CMK (cell line): ENCODE measurements at regions not wholly inside any gene's neighbourhood (a gene's known extent, or its start where the extent isn't known, plus 50 kb on each side); places are given as distances from the start of the nearest gene placed in this dataset.

ENCODE experiments used
- DNase-seq: peaks from one replicate; pipeline ENCODE4 v3.0.0-alpha.2; 2010; ENCODE audit warnings: low read depth

DNA sequence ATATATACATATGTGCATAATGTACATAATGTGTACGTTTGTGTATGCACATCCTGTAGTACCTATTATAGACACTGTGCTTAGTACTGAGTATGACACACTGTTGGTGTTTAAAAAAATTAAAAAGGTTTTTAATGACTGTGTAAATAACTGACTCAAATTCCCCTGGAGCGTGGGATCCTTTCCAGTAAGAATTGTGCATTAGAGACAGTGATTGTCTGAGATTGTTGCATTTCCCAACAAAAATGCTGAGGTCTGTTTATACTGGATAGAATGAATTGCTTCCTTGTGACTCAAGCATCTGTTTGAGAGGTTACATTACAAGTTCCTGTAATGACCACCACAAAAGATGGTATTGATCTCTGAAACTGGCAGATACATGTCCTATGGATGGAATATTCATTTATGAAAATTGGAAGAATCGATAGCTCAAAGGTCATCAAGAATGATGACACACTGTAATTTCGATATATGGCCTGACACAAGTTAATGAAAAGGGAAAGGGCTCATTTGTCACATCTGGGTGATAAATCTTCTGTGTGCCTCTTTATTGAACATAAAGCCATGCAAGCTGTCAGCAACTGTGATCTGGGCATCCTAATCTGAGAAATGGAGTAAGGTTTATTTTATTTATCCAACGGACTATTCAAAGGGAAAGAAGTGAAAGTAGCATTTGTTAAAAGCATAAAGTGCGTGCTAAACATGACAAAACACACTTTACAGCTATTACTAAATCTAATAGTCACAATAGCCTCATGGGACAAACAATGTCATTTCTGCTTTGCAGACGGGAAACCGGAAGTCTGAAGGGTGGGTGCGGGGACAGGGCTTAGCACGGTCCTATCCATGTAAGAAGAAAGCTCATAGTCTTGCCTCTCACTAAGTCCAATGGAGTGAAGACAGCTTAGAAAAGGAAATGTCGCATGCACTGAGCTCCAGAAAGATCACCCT, 228.8 kb downstream of the CDH11 start:
- DNase-seq, result no peak

DNA sequence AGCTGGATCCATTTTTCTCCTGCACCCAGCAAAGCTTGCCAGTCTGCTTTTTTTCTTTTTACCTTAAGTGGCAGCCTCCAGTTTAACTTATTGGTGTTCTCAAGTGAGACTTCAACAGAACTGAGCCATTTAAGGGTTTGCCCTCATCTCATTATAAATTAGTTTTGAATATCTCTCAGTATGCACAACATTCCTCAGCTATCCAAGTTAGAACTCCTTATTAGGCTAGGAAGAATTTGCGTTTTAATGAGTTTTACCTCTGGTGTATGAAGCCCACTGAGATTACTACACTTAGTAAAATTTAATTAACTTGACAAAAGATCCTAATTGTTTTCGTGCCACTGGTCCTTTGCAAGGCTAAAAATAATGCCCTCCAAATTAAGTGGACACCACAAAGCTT, 232.4 kb downstream of the CDH11 start:
- DNase-seq, result no peak

DNA sequence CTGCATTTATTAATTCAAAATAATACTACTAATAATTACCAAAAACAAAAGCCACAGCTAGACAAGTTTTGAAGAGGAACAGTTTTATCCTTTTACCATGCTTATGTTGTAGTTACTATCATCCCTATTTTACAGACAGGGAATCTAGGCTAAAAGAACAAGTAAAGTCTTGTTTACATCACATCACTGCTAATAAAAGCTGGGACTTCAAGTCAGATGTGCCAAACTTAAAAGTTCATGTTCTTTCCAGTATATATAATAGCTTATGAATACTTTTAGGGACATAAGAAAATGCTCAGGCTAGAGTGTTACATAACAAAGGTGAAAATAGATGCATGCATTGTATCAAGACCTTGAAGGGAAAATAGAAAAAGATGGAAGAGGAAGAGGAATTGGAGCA, 234.2 kb downstream of the CDH11 start:
- DNase-seq, result no peak

DNA sequence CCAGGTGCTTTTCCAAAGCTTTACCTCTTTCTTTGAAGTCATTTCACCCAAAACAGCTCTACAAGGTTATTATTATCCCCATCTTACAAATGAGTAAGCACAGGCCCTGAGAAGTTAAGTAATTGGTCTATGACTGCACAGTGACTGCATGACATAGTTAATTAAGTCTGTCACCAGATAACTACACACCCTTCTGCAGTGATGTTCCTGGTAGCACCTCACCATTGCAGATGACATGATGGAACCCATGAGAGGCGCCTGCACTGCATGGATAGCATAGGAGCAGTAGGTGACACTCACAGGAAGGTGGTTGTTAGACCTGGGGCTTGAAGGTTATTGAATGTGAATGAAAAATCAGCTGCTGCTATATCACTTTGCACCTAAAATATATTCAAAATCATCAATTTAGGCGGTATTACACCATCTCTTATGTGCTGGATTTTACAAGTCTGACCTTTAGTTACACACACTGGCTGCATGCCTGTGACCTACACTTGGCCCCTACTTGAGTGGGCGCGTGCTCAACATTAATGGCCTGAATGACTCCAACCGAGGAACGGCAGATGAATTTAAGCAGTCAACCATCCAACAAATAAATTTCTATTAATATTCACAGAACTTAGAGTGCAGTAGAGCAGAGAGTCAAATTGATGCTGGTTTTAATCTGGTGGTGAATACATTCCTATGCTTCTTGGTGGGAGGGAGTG, 239.6 kb downstream of the CDH11 start:
- no peak for DNase-seq

DNA sequence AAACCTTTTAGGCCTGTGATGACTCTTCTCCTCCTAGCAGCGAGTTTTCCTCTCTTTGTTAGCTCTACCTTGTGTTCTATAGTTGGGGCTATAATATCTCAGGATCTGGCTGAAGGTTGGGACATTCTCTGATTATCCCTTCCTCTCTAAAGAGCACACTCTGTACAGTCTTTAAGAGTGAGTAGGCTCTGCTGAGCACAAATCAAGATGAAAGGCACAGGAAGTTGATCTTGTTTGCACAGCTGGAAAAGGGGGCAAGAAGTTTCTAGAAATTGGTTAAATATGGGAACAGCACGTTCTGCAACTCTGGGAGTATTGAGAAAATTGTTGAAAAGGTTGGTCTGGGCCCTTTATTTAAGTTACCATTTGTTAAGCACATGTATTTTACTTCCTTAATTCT, 240.9 kb downstream of the CDH11 start:
- DNase-seq, result no peak

DNA sequence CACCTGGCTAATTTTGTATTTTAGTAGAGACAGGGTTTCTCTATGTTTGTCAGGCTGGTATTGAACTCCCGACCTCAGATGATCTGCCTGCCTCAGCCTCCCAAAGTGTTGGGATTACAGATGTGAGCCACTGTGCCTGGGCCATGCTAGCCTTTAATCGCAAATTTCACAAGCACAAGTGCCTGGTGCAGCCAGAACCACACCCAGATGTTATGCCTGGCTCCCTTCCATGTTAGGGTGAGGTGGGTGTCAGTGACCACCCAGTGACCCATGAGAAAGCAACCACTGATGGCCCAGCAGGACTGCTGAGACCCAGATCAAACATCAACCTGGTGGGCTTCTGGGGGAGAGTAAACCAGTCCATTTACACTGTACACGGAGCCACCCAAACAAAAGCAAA, 241.9 kb downstream of the CDH11 start:
- no peak for DNase-seq

DNA sequence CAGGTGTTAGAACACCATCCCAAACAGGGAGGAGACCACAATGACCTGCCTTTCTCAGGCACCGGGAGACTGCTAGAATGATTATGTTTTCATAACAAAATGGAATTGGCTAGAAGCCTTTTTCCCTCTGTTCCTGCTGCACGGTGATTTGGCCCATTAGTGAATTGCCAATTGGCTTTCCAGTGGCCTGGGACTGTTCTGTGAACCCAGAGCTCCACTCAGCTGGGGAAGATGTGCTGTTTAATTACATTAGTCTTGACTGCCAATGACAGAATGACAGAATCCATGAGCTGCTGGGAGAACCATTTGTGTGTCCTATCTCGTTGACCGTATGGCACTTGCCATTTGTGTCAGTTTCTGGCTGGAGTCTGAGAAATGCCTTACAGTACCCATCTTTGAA, 242.9 kb downstream of the CDH11 start:
- no peak for DNase-seq

DNA sequence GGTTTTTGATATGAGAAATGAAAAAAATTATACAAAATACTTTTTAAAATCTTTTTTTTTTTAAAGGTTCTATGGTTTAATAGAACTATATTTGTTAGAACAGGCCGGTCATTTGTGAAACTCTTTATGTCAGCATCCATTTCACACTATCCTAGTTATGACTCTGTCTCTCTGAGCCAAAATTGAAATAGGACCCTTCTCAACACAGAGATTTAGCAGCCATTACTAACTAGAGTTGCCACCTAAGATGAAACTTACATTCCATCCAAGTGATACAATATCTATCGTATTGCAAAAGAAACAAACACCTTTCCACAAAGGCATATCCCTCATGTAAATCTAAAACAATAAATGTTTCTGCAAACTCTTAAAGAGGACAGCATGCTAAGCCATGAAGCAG, 249.8 kb downstream of the CDH11 start:
- DNase-seq, result no peak

DNA sequence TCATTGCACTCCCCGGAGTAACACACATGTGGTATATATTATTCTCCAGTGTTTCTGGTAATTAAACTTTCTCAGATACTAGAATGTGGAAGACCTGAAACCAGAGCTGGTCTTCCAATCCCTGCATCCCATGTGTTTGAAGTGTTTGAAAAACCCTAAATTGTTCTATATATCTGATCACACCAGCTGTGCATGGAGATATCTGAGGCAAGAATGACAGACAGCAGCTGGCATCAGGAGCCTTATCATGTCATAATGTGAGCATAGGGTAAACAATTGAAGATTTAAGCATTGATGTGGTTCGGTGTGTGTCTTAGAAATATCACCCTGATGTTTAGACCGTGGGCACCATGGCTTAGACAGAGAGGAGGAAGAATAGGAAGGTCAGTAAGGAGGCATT, 251.0 kb downstream of the CDH11 start:
- DNase-seq, result no peak

DNA sequence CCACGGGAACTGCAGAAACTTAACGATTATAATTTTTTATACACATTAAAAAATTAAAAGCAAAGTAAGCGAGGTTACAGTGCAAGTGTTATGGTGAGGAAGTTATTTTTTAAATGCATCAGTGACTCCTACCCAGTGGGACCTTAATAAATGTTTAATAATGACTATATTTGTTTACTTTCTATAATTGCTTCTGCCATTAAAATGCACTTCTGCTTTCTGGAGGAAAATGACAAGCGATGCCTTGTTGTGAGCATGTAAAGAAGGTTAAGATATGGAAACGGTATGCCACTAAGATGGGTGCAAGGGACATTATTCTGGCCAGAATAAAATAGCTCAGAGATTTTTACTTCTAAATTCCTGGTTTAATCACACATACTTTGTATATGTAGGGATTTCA, 252.1 kb downstream of the CDH11 start:
- no peak for DNase-seq

DNA sequence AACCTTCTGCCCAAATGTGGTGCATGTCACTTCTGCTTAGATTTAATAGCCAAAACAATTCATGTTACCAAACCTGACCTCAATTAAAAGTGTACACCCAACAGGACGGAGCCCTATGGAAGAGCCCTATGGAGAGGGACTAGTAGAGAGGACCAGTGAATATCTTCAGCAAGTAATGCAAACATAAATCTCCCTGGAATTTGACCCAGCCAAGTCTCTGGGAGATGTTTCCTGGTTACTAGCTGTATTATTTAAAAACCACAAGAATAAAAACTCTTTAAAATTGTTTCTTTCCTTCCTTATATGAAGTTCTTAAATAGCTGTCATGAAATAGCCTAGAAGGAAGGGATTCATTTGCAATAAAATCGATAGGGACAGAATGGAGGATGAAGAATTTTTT, 255.8 kb downstream of the CDH11 start:
- DNase-seq, result no peak

DNA sequence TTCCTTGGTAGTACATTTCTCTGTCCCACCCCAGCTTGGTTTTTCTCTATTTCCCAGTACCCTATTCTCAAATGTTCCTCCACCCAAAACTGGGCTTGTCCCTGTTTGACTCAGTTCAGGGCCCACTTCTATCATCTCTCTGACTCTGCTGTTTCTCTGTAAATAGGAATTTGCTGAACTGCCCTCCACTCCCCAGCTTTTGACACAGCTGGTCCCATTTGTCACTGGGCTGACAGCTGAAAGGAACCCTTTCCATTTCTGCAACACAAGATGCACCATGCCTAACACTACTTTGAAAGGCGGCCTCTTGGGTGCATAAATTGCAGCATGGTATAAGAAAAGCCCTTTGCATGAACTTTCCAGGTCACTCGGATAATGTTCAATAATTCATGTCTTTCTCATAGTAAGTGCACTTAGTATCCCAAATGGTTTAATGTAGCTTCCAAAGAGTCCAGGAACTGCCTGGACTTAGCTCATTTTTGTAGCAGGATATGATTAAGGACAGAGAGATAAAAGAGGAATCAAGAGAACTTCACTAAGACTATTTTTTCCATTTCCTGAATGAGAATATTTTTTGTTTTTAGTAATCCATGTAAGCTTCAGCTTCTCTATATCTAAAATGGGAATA, 256.7 kb downstream of the CDH11 start:
- DNase-seq, result no peak

DNA sequence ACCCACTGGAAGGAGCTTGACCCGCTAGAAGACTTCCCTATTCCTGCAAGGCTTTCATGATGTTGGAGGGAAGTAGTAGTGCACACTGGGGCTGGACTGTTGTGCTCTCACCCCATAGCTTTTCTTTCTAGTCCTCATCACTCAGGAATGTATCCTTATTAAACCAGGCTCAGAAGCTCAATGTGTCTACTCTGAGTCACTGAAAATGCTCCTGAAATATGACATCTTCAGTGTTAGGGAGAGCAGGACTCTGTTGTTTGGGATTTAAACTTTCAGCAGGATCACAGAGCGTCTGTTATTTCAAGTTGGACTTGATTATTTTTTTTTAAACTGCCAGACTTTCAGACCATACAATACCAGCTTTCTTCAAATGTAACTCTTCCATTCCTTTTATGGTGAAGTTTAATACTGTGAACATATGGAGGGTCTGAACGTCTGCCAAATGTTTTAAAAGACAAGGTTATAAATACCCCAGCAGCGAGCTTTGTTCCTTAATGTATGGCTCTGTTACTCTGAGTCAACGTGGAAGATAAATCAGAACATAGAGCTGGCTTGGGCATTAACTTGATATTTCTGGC, 257.5 kb downstream of the CDH11 start:
- DNase-seq, result no peak

DNA sequence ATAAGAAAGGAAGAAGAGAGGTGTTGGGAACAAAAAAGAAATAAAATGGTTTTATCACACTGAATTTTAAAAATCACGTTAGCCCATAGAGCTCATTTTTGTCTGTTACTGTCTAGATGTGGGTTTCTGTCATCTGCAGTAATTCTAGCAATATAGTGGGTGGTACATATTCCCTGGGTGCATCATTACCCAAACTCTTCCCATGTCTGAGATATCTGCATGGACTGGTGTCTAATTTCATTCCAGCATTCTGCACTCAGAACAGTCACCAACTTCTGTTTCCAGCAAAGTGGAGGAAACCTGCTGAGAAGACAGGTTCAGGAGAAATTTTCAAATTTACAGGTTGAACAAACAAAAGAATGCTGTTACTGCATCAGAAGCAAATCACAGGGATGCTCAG, 263.8 kb downstream of the CDH11 start:
- DNase-seq, result no peak

DNA sequence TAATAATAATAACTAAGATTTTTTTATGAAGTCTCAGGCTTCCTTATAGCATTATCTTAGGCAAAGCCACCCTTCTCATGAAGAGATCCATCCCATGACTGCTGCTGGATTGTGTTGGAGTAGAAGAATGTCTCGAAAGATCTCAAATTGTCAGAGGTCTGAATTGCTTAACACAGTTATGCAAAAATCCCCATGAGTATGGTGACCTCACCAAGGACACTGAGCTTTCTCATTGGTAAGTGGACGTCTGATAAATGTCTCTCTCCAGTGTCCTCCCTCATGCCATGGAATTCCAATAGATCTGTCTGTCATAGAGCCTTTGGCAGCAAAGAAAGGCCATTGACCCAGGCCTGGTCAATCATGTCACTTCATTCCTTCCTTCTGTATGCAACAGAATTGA, 264.5 kb downstream of the CDH11 start:
- DNase-seq, result no peak

DNA sequence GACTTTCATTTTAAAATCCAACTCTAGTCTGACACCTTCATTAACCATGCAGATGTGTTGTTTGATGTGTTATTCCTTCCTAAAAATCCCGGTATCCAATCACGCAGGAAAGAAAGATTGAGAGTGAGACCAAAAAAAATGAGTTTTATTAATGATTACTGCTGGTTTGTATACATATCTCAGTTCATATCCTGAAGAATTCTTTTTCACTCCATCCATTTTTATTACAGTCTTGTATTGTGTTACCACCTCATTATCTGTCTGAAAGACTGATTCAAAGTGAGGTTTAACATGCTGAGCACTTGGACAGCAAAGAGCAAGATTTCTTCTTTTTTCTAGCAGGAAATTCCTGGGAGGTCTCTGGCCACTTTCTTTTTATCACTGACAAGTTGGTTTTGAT, 268.3 kb downstream of the CDH11 start:
- no peak for DNase-seq

DNA sequence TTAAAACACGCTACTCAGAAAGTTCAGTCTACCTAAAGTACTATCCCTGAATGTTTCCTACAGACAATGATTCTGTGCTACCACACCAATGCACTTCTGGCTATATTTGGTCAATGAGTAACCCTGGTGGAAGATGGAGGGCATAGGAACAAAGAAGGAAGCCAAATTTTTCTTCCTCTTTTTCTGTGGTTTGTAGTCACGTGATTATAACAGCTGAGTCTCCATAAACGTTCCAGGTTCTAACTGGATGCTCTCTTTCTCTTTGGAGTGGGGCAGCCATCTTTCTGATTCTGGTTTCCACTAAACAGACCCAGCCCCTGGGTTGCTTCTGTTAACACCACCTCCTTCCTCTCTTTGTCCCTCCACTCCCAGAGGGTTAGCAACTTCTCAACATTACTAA, 274.9 kb downstream of the CDH11 start:
- DNase-seq, result no peak

DNA sequence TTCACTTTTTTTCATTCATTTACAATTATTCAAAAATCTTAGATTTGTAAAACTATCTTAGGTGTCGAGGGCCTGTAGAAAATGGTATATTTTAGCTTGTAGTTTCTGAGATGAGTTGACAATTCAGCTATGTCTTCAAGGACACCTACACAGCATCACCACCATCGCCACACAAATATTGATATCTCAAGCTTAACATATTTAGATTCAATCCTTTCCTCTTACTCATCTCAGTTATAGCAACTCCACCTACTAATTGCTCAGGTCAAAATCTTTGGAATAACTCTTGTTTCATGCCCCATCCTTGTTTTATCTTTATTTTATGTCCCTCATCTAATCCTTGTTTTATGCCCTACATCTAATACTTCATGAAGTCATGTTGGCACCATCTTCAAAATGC, 276.8 kb downstream of the CDH11 start:
- DNase-seq, result no peak

DNA sequence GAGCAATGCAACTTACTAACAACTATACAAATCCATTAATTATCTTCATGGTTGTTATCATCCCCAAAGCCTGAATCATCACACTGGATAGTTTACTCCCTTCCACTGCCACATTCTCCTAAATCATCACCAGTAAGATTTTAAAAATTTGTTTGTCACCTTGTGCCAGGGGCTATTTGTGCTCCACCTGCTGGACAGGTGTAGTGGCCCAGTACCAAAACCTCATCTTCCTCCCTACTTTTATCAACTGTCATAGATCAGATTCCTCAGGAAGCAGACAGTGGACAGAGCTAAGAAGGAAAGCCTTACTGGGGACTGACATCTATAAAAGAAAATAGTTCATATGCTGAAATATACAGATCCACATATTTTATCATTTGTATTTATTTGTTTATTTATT, 280.4 kb downstream of the CDH11 start:
- DNase-seq, result no peak

DNA sequence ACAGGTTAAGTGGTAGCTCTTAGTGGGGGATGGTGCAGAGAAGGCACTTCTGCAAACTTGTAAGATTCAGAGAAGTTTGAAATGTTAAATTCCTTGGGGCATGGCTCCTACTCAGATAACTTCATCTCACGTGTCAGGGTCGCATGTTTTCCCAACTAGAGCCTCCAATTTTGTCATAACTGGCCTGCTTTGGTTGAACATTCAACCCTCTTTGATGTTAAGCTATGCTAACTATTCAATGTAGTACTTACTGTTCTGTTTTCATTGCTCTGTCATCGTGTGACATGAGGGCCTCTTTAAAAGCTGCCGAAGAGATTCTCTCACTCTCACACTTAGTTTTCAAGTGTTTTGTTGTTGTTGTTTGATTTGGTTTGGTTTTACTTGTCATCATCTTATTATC, 280.8 kb downstream of the CDH11 start:
- DNase-seq, result no peak

DNA sequence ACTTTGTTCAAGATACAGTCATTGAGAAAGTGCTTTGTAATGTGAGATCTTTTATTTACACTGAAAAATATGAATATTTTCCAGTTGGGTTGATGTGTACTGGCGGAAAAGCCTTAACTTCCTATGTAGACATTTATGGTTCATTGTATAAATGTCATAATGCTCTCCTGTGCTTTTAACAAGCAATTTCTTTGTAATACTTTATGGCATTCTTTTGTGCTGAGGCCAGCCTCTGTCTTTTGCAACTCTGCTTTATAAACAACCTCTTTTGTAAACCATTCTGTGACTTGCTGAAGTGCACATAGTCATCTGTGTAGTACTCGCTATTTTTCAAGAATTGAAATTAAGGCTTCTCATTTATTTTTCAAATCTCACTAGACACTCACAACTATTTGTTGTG, 291.2 kb downstream of the CDH11 start:
- DNase-seq, result no peak

DNA sequence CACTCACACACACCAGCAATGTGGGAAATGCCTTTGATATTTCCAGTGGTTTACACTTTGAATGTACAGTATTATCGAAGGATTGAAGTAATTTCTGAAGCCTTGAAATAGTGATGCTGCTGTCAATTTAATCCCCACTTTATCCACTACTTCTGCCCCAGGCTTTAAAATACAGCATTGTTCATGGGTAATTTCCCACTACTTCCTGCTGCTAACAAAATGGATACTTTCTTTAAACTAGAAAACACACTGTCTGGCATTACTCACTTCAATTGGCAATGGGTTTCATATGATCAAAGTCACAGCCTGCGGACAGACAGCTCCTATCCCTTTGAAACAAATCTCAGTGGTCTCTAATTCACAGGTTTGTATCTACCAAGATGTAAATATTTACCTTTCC, 292.2 kb downstream of the CDH11 start:
- no peak for DNase-seq

DNA sequence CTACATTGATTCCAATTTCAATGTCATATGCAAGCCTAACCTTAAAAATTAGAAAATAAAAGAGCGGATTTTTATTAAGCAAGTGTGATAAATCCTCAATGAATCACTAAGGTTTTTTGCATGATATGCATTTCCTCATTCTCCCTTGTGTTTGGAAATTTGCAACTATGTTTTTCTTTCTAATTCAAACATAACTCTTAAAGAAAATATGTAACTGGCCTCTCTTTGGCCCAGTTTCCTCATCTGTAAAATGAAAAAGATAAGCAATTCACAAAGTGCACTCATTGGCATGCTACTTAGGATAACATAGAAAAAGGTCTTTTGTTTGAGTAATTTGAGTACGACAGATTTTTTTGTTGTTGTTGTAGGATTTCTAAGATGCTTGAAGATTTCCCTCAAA, 295.5 kb downstream of the CDH11 start:
- no peak for DNase-seq
